GM19468 (cell line): ENCODE measurements at regions not wholly inside any gene's neighbourhood (a gene's known extent, or its start where the extent isn't known, plus 50 kb on each side); places are given as distances from the start of the nearest gene placed in this dataset.
"Not testable (repeated sequence)": the region's sequence is repeated elsewhere in the genome, so short reads cannot be mapped to it uniquely, and the experiment has no call there.

Source experiments
- ATAC-seq: cut with Tn5 transposase; IDR thresholded peaks from one replicate; pipeline ENCODE4 v1.9.1; 2021; ENCODE audit warnings: mild to moderate bottlenecking, moderate library complexity, moderate number of reproducible peaks; ENCODE audit not compliant: unreplicated experiment; ENCODE audit errors: extremely low read depth

GRCh38 chr14:34381304-34381703 lies 80.7 kb downstream of the SPTSSA start:
- ATAC-seq = not testable (repeated sequence)

GRCh38 chr14:34380471-34380845 lies 81.6 kb downstream of the SPTSSA start:
- ATAC-seq = no peak

- no peak for ATAC-seq
These were observed 82.1 kb downstream of the SPTSSA start for GRCh38 chr14:34379816-34380470.

- ATAC-seq = no peak
These were observed 85.3 kb downstream of the SPTSSA start for GRCh38 chr14:34376649-34377267.

GRCh38 chr14:34374998-34375740 lies 86.9 kb downstream of the SPTSSA start:
- no peak for ATAC-seq

- no peak for ATAC-seq
These were observed 88.8 kb downstream of the SPTSSA start for GRCh38 chr14:34373191-34373590.

- no peak for ATAC-seq
These were observed 89.3 kb downstream of the SPTSSA start for GRCh38 chr14:34372786-34373185.

- ATAC-seq = no peak
These were observed 92.4 kb downstream of the SPTSSA start for GRCh38 chr14:34369648-34370030.

GRCh38 chr14:34368971-34369647 lies 92.9 kb downstream of the SPTSSA start:
- no peak for ATAC-seq

GRCh38 chr14:34368115-34368970 lies 93.7 kb downstream of the SPTSSA start:
- ATAC-seq = no peak

GRCh38 chr14:34365309-34365915 lies 96.6 kb downstream of the SPTSSA start:
- ATAC-seq = no peak

GRCh38 chr14:34364201-34364600 lies 97.8 kb downstream of the SPTSSA start:
- no peak for ATAC-seq

GRCh38 chr14:34363733-34364134 lies 98.3 kb downstream of the SPTSSA start:
- ATAC-seq = no peak

- ATAC-seq = no peak
These were observed 99.3 kb downstream of the SPTSSA start for GRCh38 chr14:34362641-34363251.

- ATAC-seq = no peak
These were observed 100.5 kb downstream of the SPTSSA start for GRCh38 chr14:34361504-34362011.

GRCh38 chr14:34359420-34360117 lies 102.5 kb downstream of the SPTSSA start:
- ATAC-seq = no peak

GRCh38 chr14:34356264-34356654 lies 105.8 kb downstream of the SPTSSA start:
- no peak for ATAC-seq

- no peak for ATAC-seq
These were observed 106.3 kb downstream of the SPTSSA start for GRCh38 chr14:34355584-34356263.
